ENCODE measurements at regions not wholly inside any gene's neighbourhood (a gene's known extent, or its start where the extent isn't known, plus 50 kb on each side); places are given as distances from the start of the nearest gene placed in this dataset.

GRCh38 chr12:131380220-131380964 lies 330.5 kb upstream of the SFSWAP start:
- H3K27ac Mint-ChIP-seq, result no peak overlapping the region
- H3K4me3 Mint-ChIP-seq, result no peak overlapping the region
- H3K9me3 Mint-ChIP-seq, result no peaks in the 10 kb centered on the region
- H3K27me3 Mint-ChIP-seq, result peaks cover 9% of the 10 kb centered on the region
- no peaks in the 10 kb centered on the region for H3K36me3 Mint-ChIP-seq
- ChIA-PET CTCF (no interaction called here), POLR2A (no interaction called here)
- DNase-seq, result no peak
- H3K4me1 Mint-ChIP-seq (ENCODE audit: low read depth), result no peaks in the 10 kb centered on the region
- intact Hi-C loops (cut with micrococcal nuclease), result no loop called here

- no peaks in the 10 kb centered on the region for H3K4me1 Mint-ChIP-seq (ENCODE audit: low read depth)
- H3K27me3 Mint-ChIP-seq, result peaks cover 11% of the 10 kb centered on the region
- intact Hi-C loops (cut with micrococcal nuclease), result no loop called here
- H3K27ac Mint-ChIP-seq, result no peak overlapping the region
- ChIA-PET POLR2A (no interaction called here), CTCF (no interaction called here)
- H3K9me3 Mint-ChIP-seq, result no peaks in the 10 kb centered on the region
- no peaks in the 10 kb centered on the region for H3K36me3 Mint-ChIP-seq
- DNase-seq, result no peak
- no peak overlapping the region for H3K4me3 Mint-ChIP-seq
Measured at GRCh38 chr12:131380965-131381705, 329.8 kb upstream of the SFSWAP start.

- Mint-ChIP-seq H3K4me1 (ENCODE audit: low read depth) (no peaks in the 10 kb centered on the region), H3K9me3 (no peaks in the 10 kb centered on the region), H3K27ac (no peak overlapping the region), H3K36me3 (no peaks in the 10 kb centered on the region), H3K27me3 (peaks cover 11% of the 10 kb centered on the region), H3K4me3 (no peak overlapping the region)
- intact Hi-C loops (cut with micrococcal nuclease), result no loop called here
- ChIA-PET CTCF (no interaction called here), POLR2A (no interaction called here)
- no peak for DNase-seq
Measured at GRCh38 chr12:131381716-131382430, 329.0 kb upstream of the SFSWAP start.

- intact Hi-C loops (cut with micrococcal nuclease), result no loop called here
- ChIA-PET CTCF (no interaction called here), POLR2A (no interaction called here)
- DNase-seq, result no peak
- H3K4me3 Mint-ChIP-seq, result no peak overlapping the region
- no peaks in the 10 kb centered on the region for H3K36me3 Mint-ChIP-seq
- no peak overlapping the region for H3K27ac Mint-ChIP-seq
- no peaks in the 10 kb centered on the region for H3K4me1 Mint-ChIP-seq (ENCODE audit: low read depth)
- no peaks in the 10 kb centered on the region for H3K9me3 Mint-ChIP-seq
- H3K27me3 Mint-ChIP-seq, result peaks cover 11% of the 10 kb centered on the region
Measured at GRCh38 chr12:131383291-131383690, 327.6 kb upstream of the SFSWAP start.

GRCh38 chr12:131383741-131384543 lies 326.9 kb upstream of the SFSWAP start:
- Mint-ChIP-seq H3K4me1 (ENCODE audit: low read depth) (no peaks in the 10 kb centered on the region), H3K27me3 (peaks cover 11% of the 10 kb centered on the region), H3K27ac (no peak overlapping the region), H3K9me3 (no peaks in the 10 kb centered on the region), H3K36me3 (no peaks in the 10 kb centered on the region), H3K4me3 (no peak overlapping the region)
- intact Hi-C loops (cut with micrococcal nuclease), result no loop called here
- no peak for DNase-seq
- ChIA-PET CTCF (no interaction called here), POLR2A (no interaction called here)

GRCh38 chr12:131384544-131384855 lies 326.4 kb upstream of the SFSWAP start:
- DNase-seq, result no peak
- intact Hi-C loops (cut with micrococcal nuclease), result no loop called here
- H3K4me1 Mint-ChIP-seq (ENCODE audit: low read depth), result no peaks in the 10 kb centered on the region
- no peaks in the 10 kb centered on the region for H3K36me3 Mint-ChIP-seq
- H3K27me3 Mint-ChIP-seq, result peaks cover 10% of the 10 kb centered on the region
- POLR2A ChIA-PET, result no interaction called here
- no peaks in the 10 kb centered on the region for H3K9me3 Mint-ChIP-seq
- no peak overlapping the region for H3K4me3 Mint-ChIP-seq
- CTCF ChIA-PET, result no interaction called here
- no peak overlapping the region for H3K27ac Mint-ChIP-seq

- DNase-seq, result no peak
- intact Hi-C loops (cut with micrococcal nuclease), result no loop called here
- H3K36me3 Mint-ChIP-seq, result no peaks in the 10 kb centered on the region
- POLR2A ChIA-PET, result no interaction called here
- no peak overlapping the region for H3K27ac Mint-ChIP-seq
- H3K4me1 Mint-ChIP-seq (ENCODE audit: low read depth), result no peaks in the 10 kb centered on the region
- H3K4me3 Mint-ChIP-seq, result no peak overlapping the region
- CTCF ChIA-PET, result no interaction called here
- H3K27me3 Mint-ChIP-seq, result peaks cover 12% of the 10 kb centered on the region
- H3K9me3 Mint-ChIP-seq, result no peaks in the 10 kb centered on the region
Measured at GRCh38 chr12:131385313-131386166, 325.4 kb upstream of the SFSWAP start.

GRCh38 chr12:131386167-131386521 lies 324.7 kb upstream of the SFSWAP start:
- Mint-ChIP-seq H3K4me1 (ENCODE audit: low read depth) (no peaks in the 10 kb centered on the region), H3K9me3 (no peaks in the 10 kb centered on the region), H3K27me3 (peaks cover 12% of the 10 kb centered on the region), H3K4me3 (no peak overlapping the region), H3K27ac (no peak overlapping the region), H3K36me3 (no peaks in the 10 kb centered on the region)
- ChIA-PET CTCF (no interaction called here), POLR2A (no interaction called here)
- intact Hi-C loops (cut with micrococcal nuclease), result no loop called here
- DNase-seq, result no peak

- no peaks in the 10 kb centered on the region for H3K9me3 Mint-ChIP-seq
- ChIA-PET CTCF (no interaction called here), POLR2A (no interaction called here)
- no peak overlapping the region for H3K27ac Mint-ChIP-seq
- intact Hi-C loops (cut with micrococcal nuclease), result no loop called here
- H3K4me3 Mint-ChIP-seq, result no peak overlapping the region
- H3K36me3 Mint-ChIP-seq, result no peaks in the 10 kb centered on the region
- peaks cover 12% of the 10 kb centered on the region for H3K27me3 Mint-ChIP-seq
- H3K4me1 Mint-ChIP-seq (ENCODE audit: low read depth), result no peaks in the 10 kb centered on the region
- DNase-seq, result no peak
Measured at GRCh38 chr12:131386781-131387180, 324.1 kb upstream of the SFSWAP start.

- Mint-ChIP-seq H3K27me3 (peaks cover 12% of the 10 kb centered on the region), H3K36me3 (no peaks in the 10 kb centered on the region), H3K9me3 (no peaks in the 10 kb centered on the region), H3K4me1 (ENCODE audit: low read depth) (no peaks in the 10 kb centered on the region), H3K4me3 (no peak overlapping the region), H3K27ac (no peak overlapping the region)
- POLR2A ChIA-PET, result no interaction called here
- no peak for DNase-seq
- CTCF ChIA-PET, result no interaction called here
- intact Hi-C loops (cut with micrococcal nuclease), result no loop called here
Measured at GRCh38 chr12:131387281-131388163, 323.4 kb upstream of the SFSWAP start.
